Right kidney (tissue), 1 donor: ENCODE measurements at regions not wholly inside any gene's neighbourhood (a gene's known extent, or its start where the extent isn't known, plus 50 kb on each side); places are given as distances from the start of the nearest gene placed in this dataset.
"Not testable (repeated sequence)": the region's sequence is repeated elsewhere in the genome, so short reads cannot be mapped to it uniquely, and the experiment has no call there.

Experiments
- DNase-seq: peaks from one replicate; pipeline ENCODE4 v3.0.0-alpha.2; 2016

DNA sequence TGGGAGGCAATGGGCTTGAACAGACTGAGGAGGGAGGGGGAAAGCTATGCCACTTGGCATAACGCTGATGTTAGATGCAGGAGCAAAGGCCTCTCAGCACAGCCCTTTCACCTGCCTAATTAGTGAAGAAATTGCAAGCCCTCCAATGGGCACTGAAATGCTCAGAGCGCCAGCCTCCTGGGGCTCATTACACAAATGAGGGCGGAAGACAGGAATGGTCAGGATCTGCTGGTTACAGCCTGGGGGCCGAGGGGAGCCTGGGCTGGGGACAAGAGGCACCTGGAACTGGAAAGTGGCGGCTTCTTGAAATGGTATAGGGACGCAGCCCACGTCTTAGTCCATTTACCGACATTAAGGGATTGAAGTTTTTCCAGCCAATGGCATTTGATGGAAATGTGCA lies 50.2 kb upstream of the PLET1 start:
- DNase-seq = no peak

DNA sequence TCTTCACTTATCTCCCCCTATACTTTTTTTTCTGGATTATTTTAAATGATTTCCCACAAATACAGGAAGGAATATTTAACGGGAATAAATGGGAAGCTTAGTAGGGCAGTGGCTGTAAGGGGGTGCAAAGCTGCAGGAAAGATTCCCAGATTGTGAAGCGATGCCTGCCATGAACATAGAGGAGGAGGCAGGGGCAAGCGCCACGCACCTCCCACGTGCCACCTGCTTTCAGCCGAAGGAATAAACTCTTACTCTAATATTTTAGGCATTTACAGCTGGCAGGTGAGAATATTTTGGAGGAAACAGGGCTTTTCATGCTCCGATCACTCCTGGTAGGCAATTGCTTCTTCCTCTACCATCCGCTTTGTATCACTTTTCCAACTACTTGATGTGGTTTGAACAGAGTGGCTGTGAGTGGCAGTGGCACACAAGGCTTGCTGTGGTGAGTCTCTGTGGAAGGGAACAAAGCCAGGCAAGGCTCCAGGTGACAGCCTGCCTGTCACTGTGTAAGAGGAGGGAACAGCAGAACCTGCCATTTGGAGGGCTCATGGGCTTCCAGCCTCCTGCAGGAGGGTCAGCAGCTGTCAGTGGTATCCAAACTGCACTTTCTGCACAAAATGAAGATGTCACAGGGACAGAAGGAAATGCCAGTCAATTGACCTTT lies 54.5 kb upstream of the PLET1 start:
- no peak for DNase-seq

DNA sequence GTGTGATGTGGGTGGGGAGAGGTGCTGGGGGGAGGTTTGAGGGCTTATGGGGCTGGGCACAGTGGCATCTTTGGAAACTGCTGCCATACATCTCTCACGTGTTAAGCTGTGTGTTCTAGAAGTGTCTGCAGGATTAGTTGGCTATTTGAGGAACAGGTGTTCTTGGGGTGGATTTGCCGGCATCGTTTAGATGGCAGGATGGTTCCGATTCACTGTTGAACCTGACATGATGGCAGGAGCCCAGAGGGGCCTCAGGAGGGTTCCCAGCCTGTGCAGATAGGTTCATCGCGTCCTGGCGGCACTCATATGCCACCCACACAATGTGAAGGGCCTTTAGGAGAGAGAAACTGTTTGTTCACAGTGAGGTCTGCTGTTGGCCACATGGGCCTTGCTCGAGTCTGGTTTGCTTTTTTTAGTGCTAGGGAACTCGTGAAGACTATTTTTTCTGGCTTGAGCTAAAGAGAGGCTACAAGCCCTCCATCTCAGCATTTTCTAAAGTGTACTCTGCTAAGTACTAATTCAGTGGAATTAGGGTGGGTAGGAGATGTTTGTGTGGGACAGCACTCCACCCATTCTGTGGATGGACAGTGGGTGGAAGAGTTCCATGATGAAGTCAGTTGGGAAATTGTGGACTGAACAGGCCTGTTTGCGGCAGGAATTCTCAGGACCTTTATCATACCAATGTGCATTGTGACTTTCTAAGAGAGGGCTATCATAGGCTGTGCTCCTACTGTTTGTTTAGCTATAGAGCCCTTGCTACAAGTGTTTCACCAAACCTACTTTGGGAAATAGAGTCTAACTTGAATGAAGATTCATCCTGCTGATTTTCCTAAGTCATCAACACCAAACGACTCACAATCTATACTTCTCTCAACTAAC lies 55.4 kb upstream of the PLET1 start:
- DNase-seq = no peak

DNA sequence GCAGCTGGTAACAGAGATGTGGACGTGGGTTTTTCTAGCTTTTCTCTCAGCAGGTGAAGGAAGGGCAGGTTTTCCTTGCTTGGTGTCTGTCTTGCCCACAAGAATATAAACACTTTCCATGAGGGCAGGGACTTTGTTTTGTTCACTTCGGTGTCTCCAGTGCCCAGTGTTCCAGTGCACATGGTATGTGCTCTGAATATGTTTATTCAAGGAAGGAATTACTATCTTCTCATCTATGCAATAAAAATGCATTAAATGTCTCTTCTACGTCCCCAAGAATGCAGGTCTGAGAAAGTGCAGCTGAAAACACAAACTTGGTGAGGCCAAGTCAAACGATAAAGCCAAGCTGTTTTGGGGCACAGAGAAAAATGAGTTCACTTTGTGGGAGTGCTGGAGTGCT lies 56.3 kb upstream of the PLET1 start:
- no peak for DNase-seq

DNA sequence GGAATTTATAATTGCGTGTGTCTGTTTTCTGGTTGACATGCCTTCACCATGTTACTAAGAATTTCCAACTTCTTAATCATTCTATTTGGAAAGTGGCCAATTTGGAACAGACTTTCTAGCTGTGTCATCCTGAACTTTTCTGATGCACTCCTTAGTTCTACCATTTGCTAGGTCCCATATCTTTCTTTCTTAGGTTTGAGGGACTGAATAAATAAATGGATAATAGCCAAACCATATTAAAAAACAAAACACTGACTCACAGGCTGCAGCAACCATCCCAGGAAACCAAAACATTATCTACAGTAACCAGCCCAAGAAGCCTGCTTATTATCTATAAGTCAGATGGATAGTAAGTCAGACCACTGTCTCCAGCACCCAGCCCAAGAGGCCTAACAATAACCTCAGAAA lies 57.5 kb upstream of the PLET1 start:
- no peak for DNase-seq

DNA sequence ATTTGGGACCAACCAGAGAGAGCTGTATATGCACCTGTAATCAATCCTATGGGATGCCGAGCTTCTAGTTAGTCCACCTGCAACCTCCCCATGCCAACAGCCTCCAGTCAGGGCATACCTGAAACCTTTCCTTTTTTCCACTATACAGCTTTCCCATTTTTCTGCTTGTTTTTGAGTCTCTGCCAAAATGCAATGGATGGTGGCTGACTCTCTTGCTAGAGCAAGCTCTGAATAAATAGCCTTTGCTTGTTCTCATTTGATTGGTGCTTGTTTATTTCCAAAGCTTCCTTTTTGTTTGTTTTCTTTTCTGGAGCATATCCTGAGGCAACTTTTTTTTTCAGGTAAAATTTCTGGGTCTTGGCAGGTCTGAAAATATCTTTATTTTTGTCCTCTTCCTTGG lies 58.0 kb upstream of the PLET1 start:
- no peak for DNase-seq

DNA sequence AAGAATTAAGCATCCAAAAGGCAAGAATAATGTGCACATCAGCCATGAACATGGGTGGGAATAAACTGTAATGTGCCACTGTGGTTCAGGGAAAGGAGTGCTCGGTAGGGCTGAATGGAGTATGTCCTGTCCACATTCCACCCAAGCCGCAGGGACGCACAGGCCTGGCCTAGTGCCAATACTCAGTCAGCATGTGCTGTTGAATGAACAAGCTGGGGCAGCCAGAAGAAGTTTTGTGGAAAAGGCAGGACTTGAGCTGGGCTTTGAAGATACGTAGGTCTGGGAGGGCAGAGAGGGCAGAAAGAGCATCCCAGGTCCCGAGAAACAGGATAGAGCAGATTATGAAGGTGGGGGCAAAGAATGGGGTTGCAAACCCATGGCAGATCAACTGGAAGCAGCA lies 60.0 kb upstream of the PLET1 start:
- DNase-seq = no peak

DNA sequence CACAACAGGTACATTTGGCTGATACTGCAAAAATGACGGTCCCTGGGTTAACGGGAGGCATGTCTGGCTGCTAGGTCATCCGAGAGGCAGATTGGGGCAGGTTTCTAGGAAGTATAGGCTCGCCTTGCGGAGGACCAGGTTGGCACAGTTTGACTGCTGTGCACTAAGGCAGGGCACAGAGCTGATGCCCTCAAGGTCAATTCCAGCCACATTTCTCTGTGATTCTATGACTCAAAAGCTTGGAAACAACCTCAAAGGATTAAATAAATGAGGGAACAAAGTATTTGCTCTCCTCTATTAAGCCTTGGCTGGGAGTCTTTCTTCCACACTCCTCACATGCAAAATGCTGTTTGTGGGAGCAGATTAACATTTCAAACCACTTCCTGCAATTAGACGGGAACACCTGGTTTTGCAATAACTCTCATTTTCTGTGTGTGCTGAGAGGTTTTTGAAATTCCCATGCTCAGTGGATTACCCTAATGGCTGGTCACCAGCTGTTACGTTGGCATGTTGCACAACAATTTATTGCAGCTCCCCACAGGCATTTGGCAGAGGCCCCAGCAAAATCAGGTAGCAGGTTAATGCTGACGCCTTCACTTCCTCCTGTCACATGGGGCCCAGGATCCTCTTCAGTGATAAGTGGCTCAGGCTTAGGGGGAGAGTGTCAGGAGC lies 61.0 kb upstream of the PLET1 start:
- no peak for DNase-seq

DNA sequence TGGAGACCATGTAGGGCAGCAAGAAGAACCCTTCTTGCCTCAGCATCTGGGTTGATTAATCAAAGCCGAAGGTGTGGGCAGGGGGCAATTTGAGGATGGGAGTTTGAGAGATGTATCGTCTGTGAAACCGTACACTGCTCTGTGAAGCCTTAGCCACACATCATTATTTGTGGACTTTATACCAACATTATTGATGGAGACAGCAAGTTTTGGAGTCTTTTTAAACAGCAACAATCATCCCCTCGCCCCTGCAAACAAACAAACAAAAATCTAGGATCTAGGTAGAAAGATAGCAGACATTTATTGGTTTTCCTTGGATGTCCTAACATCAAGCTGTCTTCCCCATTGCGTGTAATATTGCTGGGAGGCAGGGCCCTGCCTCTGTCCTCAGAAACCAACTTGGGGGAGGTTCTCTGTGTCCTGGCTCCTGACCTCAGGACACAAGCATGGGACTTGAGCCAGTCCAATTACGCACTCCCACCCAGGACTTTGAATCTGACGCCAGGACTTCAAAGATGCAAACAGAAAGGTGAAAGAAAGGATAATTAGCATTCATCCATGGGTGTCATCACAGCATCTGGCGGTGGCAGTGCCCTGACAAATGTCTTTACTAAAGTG lies 61.6 kb upstream of the PLET1 start:
- no peak for DNase-seq

DNA sequence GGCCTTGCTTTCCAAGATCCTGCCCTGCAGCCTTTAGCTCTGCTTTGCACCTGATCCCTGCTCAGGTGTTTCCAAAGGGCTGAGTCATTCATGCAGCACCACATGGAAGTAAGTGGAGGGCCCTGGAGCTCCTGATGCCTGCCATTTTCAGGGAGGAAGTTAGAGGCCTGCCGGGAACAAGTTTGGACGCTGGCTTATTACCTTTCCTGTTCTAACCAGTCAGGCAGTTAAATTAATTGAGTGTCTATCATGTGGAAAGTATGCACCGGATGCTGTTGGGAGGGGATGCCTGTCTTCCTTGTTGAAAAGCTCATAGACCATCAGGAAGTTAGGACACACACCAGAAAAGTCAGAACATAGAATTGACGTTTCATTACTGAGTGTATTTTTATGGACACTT lies 73.7 kb upstream of the PLET1 start:
- DNase-seq = no peak

DNA sequence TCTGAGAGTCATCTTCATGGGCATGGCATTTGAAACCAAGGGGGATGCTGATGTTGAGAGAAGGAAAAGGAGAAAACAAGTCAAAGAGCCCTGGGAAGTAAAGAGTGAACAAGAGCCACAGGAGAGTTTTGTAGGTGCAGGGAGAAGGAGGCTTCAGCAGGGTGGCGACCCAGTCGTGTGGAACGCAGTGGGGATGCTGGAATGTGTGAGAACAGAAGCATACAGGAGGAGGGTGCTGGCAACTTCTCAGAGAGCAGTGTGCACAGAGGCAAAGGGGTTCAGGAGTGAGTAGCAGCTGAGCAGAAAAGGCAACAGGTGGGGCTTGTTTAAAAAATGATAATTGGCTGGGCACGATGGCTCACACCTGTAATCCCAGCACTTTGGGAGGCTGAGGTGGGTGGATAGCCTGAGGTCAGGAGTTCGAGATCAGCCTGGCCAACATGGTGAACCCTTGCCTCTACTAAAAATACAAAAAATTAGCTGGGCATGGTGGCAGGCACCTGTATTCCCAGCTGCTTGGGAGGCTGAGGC lies 75.8 kb upstream of the PLET1 start:
- no peak for DNase-seq

DNA sequence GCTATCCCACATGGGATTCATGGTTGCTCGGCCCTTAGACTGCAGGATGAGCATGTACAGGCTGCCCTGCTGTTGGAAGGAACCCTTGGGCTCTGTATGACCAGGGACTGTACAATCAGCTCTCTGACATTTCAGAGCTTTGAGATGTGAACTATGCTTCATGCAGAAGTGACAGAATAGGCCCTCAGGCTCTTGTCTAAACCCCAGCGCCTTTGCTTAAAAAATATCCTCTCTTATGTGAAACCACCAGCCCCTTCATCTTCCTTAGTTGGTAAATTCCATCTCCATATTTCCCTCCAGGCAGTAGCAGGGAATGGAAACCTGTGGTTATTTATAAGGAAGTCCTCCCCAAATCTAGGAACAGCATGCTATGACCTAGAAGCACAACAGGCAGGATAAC lies 78.9 kb upstream of the PLET1 start:
- no peak for DNase-seq

DNA sequence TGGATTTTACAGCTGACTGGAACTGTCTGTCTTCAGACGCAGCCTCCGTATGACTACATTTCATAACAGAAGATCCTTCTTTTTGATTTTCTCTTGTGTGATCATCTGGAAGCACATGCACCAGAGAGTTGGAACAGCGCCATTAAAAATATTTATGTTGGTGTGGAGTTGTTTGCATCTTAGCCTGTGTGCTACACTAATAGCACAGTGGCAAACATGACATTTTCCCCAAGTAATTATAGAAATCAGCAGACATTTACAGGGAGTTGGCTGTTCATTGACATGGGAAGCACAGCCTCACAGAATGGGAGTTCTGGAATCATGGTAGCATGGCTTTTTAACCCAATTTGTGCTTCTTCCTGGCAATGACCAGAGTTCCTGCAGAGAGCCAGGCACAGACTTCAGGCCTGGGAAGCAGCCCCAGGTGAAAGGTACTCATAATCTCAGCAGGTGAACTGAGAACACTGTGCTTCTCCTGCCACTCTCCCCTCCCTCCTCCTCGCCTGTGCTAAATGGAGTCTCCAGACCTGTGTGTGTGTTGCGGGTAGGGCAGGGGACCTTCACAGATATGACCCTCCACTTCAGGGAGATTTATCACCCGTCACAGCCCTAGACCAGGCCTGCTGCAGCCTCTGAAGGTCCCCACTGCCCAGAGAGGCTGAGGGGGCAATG lies 82.8 kb upstream of the PLET1 start:
- no peak for DNase-seq

DNA sequence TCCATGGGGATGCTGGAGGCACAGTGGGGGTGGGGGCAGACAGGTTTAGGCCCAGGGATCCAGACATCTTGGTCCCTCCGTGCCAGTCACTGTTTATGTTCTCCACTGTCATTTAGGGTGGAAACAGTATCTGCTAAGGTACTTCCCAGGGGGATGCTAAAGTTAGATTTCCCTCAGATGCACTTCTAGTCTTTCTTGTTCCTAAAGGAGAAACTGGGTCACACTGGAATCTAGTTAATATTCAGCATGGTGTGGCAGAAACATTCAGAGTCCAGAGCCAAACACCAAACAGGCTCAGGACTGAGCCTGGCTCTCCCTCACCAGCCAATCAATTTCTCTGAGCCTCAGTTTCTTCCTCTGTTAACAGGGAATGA lies 83.4 kb upstream of the PLET1 start:
- no peak for DNase-seq

DNA sequence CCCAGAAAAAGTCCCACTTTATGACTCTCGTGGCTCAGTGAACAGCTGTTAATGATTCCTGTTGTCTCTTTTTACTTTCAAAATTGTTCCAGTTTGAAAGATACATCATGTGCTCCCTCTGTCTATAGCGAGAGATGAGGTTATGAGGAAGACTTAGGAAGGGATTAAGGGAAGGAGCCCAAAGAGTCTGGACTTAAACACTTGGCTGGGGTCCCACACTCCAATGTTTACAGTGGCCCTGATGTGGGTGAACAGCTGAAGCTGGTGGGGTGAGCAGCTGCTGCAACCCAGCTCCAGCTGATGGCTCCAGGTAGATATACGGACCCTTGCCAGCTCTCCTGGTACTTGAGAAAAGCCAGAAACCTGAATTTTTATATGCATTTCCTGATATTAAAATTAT lies 84.5 kb upstream of the PLET1 start:
- no peak for DNase-seq

DNA sequence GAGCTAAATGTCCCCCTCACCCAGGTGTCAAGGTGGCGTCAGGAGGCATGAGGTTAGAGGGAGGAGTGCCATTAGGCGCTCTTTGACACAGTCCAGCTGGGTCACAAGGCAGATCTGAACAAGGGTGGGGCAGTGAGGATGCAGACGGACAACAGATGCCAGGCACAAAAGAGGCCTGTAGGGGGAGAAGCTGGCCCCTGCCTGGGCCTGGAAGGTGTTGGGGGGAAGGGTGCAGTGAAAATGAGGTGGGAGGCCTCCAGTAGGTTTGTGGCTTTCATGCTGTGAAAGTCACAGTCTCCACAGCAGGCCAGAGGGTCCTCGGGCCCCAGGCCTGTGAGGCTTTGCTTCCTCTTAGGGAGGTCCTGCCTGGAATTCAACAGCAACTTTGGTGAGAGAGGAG lies 85.0 kb upstream of the PLET1 start:
- DNase-seq = no peak

DNA sequence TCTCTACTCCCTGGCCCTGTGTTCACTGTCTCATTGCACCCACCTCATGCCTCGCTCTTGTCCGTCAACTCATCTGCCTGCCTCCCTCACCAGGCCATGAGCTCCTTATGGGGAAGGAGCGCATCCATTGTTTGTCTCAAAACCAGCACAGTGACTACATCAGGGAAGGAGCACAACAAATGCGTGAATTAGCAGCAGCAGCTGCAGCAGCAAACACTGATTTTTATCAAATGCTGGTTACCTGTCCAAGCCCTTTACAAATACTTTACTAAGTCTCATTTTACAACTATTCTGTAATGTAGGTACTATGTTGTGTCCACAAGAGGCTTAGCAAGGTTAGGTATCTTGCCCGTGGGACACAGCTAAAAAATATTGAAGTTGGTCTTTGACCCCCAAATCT lies 85.9 kb upstream of the PLET1 start:
- DNase-seq = no peak

DNA sequence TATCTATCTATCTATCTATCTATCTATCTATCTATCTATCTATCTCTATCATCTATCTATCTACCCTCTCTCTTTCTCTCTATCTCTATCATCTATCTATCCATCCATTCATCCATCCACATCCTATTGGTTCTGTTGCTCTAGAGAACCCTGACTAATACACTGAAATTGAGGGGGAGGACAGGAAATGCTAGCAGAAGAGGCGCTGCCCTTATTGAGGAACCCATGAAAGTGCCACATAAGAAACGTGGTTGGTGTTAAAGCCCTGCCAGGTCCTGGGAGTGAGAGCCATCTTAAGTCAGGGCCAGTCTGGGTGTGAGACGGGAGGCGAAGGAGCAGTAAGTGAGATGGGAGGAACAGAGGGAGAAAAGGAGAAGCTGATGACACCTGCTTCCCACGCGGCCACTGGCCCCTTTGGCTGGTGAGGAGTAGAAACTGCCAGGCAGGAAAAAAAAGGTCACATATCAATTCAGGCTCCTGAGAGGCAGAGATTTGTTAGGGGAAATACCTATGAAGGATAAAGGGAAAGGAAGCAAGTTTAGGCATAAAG lies 87.9 kb upstream of the PLET1 start:
- no peak for DNase-seq

DNA sequence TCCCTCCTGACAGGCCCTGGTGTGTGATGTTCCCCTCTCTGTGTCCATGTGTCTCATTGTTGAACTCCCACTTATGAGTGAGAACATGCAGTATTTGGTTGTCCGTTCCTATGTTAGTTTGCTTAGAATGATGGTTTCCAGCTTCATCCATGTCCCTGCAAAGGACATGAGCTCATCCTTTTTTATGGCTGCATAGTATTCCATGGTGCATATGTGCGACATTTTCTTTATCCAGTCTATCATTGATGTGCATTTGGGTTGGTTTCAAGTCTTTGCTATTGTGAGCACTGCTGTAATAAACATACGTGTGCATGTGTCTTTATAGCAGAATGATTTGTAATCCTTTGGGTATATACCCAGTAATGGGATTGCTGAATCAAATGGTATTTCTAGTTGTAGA lies 90.8 kb upstream of the PLET1 start:
- DNase-seq = not testable (repeated sequence)

DNA sequence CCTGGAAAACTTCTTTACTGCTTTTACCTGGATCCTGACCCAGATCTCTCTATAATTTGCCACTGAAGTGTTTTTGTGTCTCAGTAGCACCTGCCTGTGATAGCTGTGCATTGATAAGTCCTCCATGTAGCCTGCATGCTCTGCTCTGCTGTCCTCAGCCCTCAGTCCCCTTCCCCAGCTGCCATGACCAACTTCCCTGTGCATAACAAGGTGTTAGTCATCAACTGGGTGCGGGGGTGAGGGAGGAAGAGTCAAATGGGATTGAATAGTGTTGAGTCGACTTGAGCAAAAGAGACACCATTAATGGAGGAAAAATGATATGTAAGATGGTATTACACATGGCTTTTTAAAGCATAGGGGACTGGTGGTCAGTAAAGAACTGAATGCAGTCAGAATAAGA lies 92.2 kb upstream of the PLET1 start:
- no peak for DNase-seq

DNA sequence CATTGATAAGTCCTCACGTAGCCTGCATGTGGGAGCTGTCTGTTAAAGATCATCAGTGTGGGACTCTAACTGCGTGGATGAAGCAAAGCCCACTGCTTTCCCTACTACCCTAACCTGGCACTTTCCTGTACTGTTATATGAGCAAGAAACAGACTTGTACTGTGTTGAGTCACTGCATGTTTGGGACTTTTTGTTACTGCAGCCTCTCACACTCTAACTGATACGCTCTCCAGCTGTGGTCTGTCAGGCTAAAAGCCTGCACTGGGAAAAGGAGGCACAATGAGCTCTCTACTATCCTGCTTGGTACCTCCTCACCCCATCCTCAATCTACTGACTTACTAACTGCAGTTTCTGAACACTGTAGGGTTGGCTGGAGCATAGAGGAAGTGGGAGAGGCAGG lies 93.7 kb upstream of the PLET1 start:
- DNase-seq = no peak

DNA sequence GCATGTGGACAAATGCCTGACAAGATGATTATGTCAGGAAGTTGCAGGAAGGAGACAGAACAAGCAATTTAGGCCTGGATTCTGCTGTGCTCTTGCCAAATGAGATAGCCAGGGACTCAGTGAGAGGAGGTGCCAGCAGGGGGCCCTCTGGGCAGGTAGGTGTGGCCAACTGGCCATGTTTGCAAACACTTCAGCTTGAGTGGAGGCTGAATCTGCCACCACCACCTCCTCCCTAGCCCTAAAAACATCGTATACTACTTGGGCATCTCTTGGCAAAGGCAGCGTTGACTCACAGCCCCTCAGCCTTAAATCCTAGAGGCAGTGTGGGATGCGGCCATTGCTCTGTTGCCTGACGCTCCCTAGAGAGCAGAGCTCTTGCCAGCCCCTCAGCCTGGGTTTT lies 95.1 kb upstream of the PLET1 start:
- no peak for DNase-seq
